ENCODE measurements at regions not wholly inside any gene's neighbourhood (a gene's known extent, or its start where the extent isn't known, plus 50 kb on each side); places are given as distances from the start of the nearest gene placed in this dataset.

GRCh38 chr11:120030411-120030810 lies 107.5 kb downstream of the TRIM29 start:
- TF ChIP-seq POLR2AphosphoS5 (IDR thresholded peaks at IDR 0.05) (no peak), EP300 (conservative IDR thresholded peaks at IDR 0.05; ENCODE audit: poor library complexity, severe bottlenecking) (no peak), SMC3 (conservative IDR thresholded peaks at IDR 0.05; ENCODE audit: poor library complexity) (no peak), RAD21 (conservative IDR thresholded peaks at IDR 0.05) (no peak), EZH2 (IDR thresholded peaks at IDR 0.05; ENCODE audit: borderline replicate concordance, insufficient read depth, low read length, poor library complexity, severe bottlenecking) (no peak), TAF1 (IDR thresholded peaks at IDR 0.05; ENCODE audit: low read depth) (no peak), MXI1 (conservative IDR thresholded peaks at IDR 0.05; ENCODE audit: poor library complexity, severe bottlenecking) (no peak), CTCF (IDR thresholded peaks at IDR 0.05; ENCODE audit: poor library complexity, severe bottlenecking) (no peak)
- TF ChIP-seq, protein P1, sequence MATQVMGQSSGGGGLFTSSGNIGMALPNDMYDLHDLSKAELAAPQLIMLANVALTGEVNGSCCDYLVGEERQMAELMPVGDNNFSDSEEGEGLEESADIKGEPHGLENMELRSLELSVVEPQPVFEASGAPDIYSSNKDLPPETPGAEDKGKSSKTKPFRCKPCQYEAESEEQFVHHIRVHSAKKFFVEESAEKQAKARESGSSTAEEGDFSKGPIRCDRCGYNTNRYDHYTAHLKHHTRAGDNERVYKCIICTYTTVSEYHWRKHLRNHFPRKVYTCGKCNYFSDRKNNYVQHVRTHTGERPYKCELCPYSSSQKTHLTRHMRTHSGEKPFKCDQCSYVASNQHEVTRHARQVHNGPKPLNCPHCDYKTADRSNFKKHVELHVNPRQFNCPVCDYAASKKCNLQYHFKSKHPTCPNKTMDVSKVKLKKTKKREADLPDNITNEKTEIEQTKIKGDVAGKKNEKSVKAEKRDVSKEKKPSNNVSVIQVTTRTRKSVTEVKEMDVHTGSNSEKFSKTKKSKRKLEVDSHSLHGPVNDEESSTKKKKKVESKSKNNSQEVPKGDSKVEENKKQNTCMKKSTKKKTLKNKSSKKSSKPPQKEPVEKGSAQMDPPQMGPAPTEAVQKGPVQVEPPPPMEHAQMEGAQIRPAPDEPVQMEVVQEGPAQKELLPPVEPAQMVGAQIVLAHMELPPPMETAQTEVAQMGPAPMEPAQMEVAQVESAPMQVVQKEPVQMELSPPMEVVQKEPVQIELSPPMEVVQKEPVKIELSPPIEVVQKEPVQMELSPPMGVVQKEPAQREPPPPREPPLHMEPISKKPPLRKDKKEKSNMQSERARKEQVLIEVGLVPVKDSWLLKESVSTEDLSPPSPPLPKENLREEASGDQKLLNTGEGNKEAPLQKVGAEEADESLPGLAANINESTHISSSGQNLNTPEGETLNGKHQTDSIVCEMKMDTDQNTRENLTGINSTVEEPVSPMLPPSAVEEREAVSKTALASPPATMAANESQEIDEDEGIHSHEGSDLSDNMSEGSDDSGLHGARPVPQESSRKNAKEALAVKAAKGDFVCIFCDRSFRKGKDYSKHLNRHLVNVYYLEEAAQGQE (IDR thresholded peaks at IDR 0.05; ENCODE audit: borderline replicate concordance) = no peak
- H3K9me3 ChIP-seq (ENCODE audit: low read length) = no peaks in the 10 kb centered on the region

GRCh38 chr11:120029321-120029720 lies 108.6 kb downstream of the TRIM29 start:
- Histone ChIP-seq H3K36me3 (ENCODE audit: insufficient read depth, low read length) (no peaks in the 10 kb centered on the region), H4K20me1 (ENCODE audit: insufficient read depth) (no peaks in the 10 kb centered on the region), H3K27ac (ENCODE audit: low read length) (no peak overlapping the region), H3K9me3 (ENCODE audit: low read length) (no peaks in the 10 kb centered on the region), H3K79me2 (replicated peaks; ENCODE audit: insufficient read depth, low read length) (no peaks in the 10 kb centered on the region), H3K9me2 (ENCODE audit: insufficient read depth, low read length) (no peaks in the 10 kb centered on the region), H3K27me3 (ENCODE audit: insufficient read depth, low read depth, low read length) (no peaks in the 10 kb centered on the region), H3K4me3 (ENCODE audit: low read length) (no peak overlapping the region), H3K9ac (ENCODE audit: low read length) (no peak overlapping the region), H3F3A (ENCODE audit: insufficient read depth, low read length, poor library complexity, severe bottlenecking) (no peaks in the 10 kb centered on the region), H2AFZ (ENCODE audit: low read depth, low read length) (no peak overlapping the region), H3K4me2 (ENCODE audit: low read length) (no peak overlapping the region)
- no peak for TF ChIP-seq MXI1 (conservative IDR thresholded peaks at IDR 0.05; ENCODE audit: poor library complexity, severe bottlenecking)
- TF ChIP-seq, protein P1 (IDR thresholded peaks at IDR 0.05; ENCODE audit: borderline replicate concordance) = no peak
- TF ChIP-seq RAD21 (conservative IDR thresholded peaks at IDR 0.05) = no peak
- no peak for TF ChIP-seq SMC3 (conservative IDR thresholded peaks at IDR 0.05; ENCODE audit: poor library complexity)
- no peak for TF ChIP-seq EP300 (conservative IDR thresholded peaks at IDR 0.05; ENCODE audit: poor library complexity, severe bottlenecking)
- TF ChIP-seq TAF1 (IDR thresholded peaks at IDR 0.05; ENCODE audit: low read depth) = no peak

More at GRCh38 chr11:120030411-120030810, 107.5 kb downstream of the TRIM29 start:
- no peaks in the 10 kb centered on the region for H3K79me2 ChIP-seq (replicated peaks; ENCODE audit: insufficient read depth, low read length)
- H3K27ac ChIP-seq (ENCODE audit: low read length) = no peak overlapping the region
- no peaks in the 10 kb centered on the region for H3K36me3 ChIP-seq (ENCODE audit: insufficient read depth, low read length)
- no peak overlapping the region for H3K4me3 ChIP-seq (ENCODE audit: low read length)
- H2AFZ ChIP-seq (ENCODE audit: low read depth, low read length) = no peak overlapping the region
- H3K9me2 ChIP-seq (ENCODE audit: insufficient read depth, low read length) = no peaks in the 10 kb centered on the region
- no peaks in the 10 kb centered on the region for H3K27me3 ChIP-seq (ENCODE audit: insufficient read depth, low read depth, low read length)
- H4K20me1 ChIP-seq (ENCODE audit: insufficient read depth) = no peaks in the 10 kb centered on the region
- H3K4me2 ChIP-seq (ENCODE audit: low read length) = no peak overlapping the region
- no peak overlapping the region for H3K9ac ChIP-seq (ENCODE audit: low read length)
- no peaks in the 10 kb centered on the region for H3F3A ChIP-seq (ENCODE audit: insufficient read depth, low read length, poor library complexity, severe bottlenecking)
